ENCODE measurements at regions not wholly inside any gene's neighbourhood (a gene's known extent, or its start where the extent isn't known, plus 50 kb on each side); places are given as distances from the start of the nearest gene placed in this dataset.

GRCh38 chr13:80516818-80517348, 176.0 kb upstream of the SPRY2 start:
- H3K9me1 ChIP-seq (replicated peaks; ENCODE audit: control insufficient read depth, extremely low read depth, insufficient read depth, low read length) = no peaks in the 10 kb centered on the region
- H3K36me3 ChIP-seq (ENCODE audit: control insufficient read depth in 2 of 2, extremely low read depth in 1 of 2, insufficient read depth in 2 of 2, low read length in 2 of 2) = no peaks in the 10 kb centered on the region
- H3K27me3 ChIP-seq (ENCODE audit: control insufficient read depth in 2 of 2, insufficient read depth in 2 of 2, low read length in 2 of 2) = no peaks in the 10 kb centered on the region
- dilution Hi-C loops (cut with MboI; ENCODE audit: extremely low pct_ligation_motif_present, low sequenced_read_pairs) (no loop called here), intact Hi-C loops (cut with micrococcal nuclease) (no loop called here)
- no peaks in the 10 kb centered on the region for H3K9me3 ChIP-seq (replicated peaks; ENCODE audit: control insufficient read depth, insufficient read depth, low read length)
- BruUV-seq (replicated peaks) = no TSS peak
- no peak for FAIRE-seq
- no peak overlapping the region for H2AFZ ChIP-seq (ENCODE audit: low read depth, low read length)
- no peak for DNase-seq (ENCODE audit: low read depth, low spot score)
- H3K79me2 ChIP-seq (ENCODE audit: control insufficient read depth, insufficient read depth, low read length) = no peaks in the 10 kb centered on the region
- H3K4me2 ChIP-seq (ENCODE audit: insufficient read depth, low read length) = no peak overlapping the region
- no peak overlapping the region for H3K4me3 ChIP-seq (replicated peaks in 1 of 3; ENCODE audit: insufficient read depth in 1 of 3, low read depth in 1 of 3, low read length in 3 of 3)
- H4K20me1 ChIP-seq (replicated peaks; ENCODE audit: control insufficient read depth, extremely low read depth, insufficient read depth, low read length) = no peaks in the 10 kb centered on the region
- ChIA-PET POLR2A (no interaction called here), CTCF (no interaction called here)
- no peak overlapping the region for H3K27ac ChIP-seq (ENCODE audit: insufficient read depth, low read depth, low read length)
- H3K9ac ChIP-seq (replicated peaks; ENCODE audit: extremely low read depth, insufficient read depth, low read length) = no peak overlapping the region
- TF ChIP-seq MYC (IDR thresholded peaks at IDR 0.05; ENCODE audit: low read depth, low read length) = no peak
- no peak for TF ChIP-seq GATA2 (IDR thresholded peaks at IDR 0.05; ENCODE audit: insufficient read depth, insufficient read length, low read depth, low read length)
- TF ChIP-seq JUN (IDR thresholded peaks at IDR 0.05; ENCODE audit: borderline replicate concordance, insufficient read depth, insufficient read length, low read depth) = no peak
- no peak for TF ChIP-seq EZH2 (IDR thresholded peaks at IDR 0.05; ENCODE audit: borderline replicate concordance, low read depth, low read length, severe bottlenecking)
- TF ChIP-seq POLR2A (IDR thresholded peaks at IDR 0.05; ENCODE audit: low read depth, low read length) = no peak
- no peak for TF ChIP-seq POLR2AphosphoS5 (IDR thresholded peaks at IDR 0.05; ENCODE audit: insufficient read depth, low read depth, low read length)
- no peak for TF ChIP-seq CTCF (IDR thresholded peaks at IDR 0.05; ENCODE audit: extremely low read depth in 1 of 2, insufficient read depth in 1 of 2, low read depth in 1 of 2, low read length in 2 of 2)
- no peak for TF ChIP-seq FOS (IDR thresholded peaks at IDR 0.05; ENCODE audit: borderline replicate concordance, insufficient read depth, low read length)
- no peak for TF ChIP-seq MAX (IDR thresholded peaks at IDR 0.05; ENCODE audit: insufficient read depth, insufficient read length)
- H3K4me1 ChIP-seq (ENCODE audit: control insufficient read depth, extremely low read depth, insufficient read depth, low read length) = no peaks in the 10 kb centered on the region

Measured in endothelial cell of umbilical vein (primary cell).